ENCODE measurements at regions not wholly inside any gene's neighbourhood (a gene's known extent, or its start where the extent isn't known, plus 50 kb on each side); places are given as distances from the start of the nearest gene placed in this dataset.
"Not testable (repeated sequence)": the region's sequence is repeated elsewhere in the genome, so short reads cannot be mapped to it uniquely, and the experiment has no call there.

- DNase-seq: no peak
Observed at GRCh38 chr10:117492504-117492903, 50.0 kb upstream of the EMX2 start.

- DNase-seq: no peak
Observed at GRCh38 chr10:117488004-117488403, 54.5 kb upstream of the EMX2 start.

- DNase-seq: no peak
Observed at GRCh38 chr10:117486606-117487005, 55.9 kb upstream of the EMX2 start.

GRCh38 chr10:117483056-117483590, 59.4 kb upstream of the EMX2 start:
- DNase-seq: no peak

GRCh38 chr10:117481011-117481410, 61.5 kb upstream of the EMX2 start:
- not testable (repeated sequence) for DNase-seq

GRCh38 chr10:117480097-117480496, 62.4 kb upstream of the EMX2 start:
- no peak for DNase-seq

GRCh38 chr10:117477961-117478670, 64.4 kb upstream of the EMX2 start:
- DNase-seq: no peak

GRCh38 chr10:117477211-117477947, 65.2 kb upstream of the EMX2 start:
- DNase-seq: no peak

GRCh38 chr10:117476716-117477115, 65.8 kb upstream of the EMX2 start:
- DNase-seq: no peak

- no peak for DNase-seq
Observed at GRCh38 chr10:117476281-117476680, 66.3 kb upstream of the EMX2 start.

GRCh38 chr10:117472872-117473271, 69.7 kb upstream of the EMX2 start:
- no peak for DNase-seq

- DNase-seq: no peak
Observed at GRCh38 chr10:117471344-117471874, 71.1 kb upstream of the EMX2 start.

GRCh38 chr10:117470733-117471132, 71.8 kb upstream of the EMX2 start:
- DNase-seq: no peak

- no peak for DNase-seq
Observed at GRCh38 chr10:117468665-117469064, 73.9 kb upstream of the EMX2 start.

GRCh38 chr10:117464176-117464575, 78.4 kb upstream of the EMX2 start:
- no peak for DNase-seq

- DNase-seq: no peak
Observed at GRCh38 chr10:117463545-117463920, 79.0 kb upstream of the EMX2 start.

GRCh38 chr10:117462816-117463544, 79.6 kb upstream of the EMX2 start:
- no peak for DNase-seq

- no peak for DNase-seq
Observed at GRCh38 chr10:117462424-117462792, 80.1 kb upstream of the EMX2 start.

- no peak for DNase-seq
Observed at GRCh38 chr10:117461766-117462423, 80.7 kb upstream of the EMX2 start.

GRCh38 chr10:117460846-117461765, 81.4 kb upstream of the EMX2 start:
- no peak for DNase-seq

- no peak for DNase-seq
Observed at GRCh38 chr10:117458571-117458970, 83.3 kb upstream of the PDZD8 start.

GRCh38 chr10:117457932-117458331, 82.7 kb upstream of the PDZD8 start:
- no peak for DNase-seq

Measured in NK-92 treated with Interleukin-12 subunit alpha and Interleukin-12 subunit beta, amount 100 ng/mL, for 24 hours (cell line).